GM12878 (cell line): ENCODE measurements at regions not wholly inside any gene's neighbourhood (a gene's known extent, or its start where the extent isn't known, plus 50 kb on each side); places are given as distances from the start of the nearest gene placed in this dataset.

Source experiments
- ATF2 ChIP-seq: IDR thresholded peaks from 2 replicates; pipeline ENCODE4 v1.6.1; 2012; ENCODE audit warnings: low read length, inconsistent platforms
- EP300 ChIP-seq, 2 experiments: fragments of 150-350 bp in 1 of 2; IDR thresholded peaks; 2 replicates each; pipeline ENCODE4 v1.6.1; 2011 to 2012; ENCODE audit warnings: low read depth in 2 of 2, low read length in 2 of 2, borderline replicate concordance in 1 of 2, improper control_type of control experiment in 1 of 2, inconsistent platforms in 1 of 2; ENCODE audit not compliant: control insufficient read depth in 1 of 2
- FOS ChIP-seq: IDR thresholded peaks from 3 replicates; pipeline ENCODE4 v1.6.1; 2011; ENCODE audit warnings: borderline replicate concordance; ENCODE audit not compliant: insufficient read length; ENCODE audit errors: extremely low read depth
- POLR2A ChIP-seq: IDR thresholded peaks from 2 replicates; pipeline ENCODE4 v1.6.1; 2011; ENCODE audit warnings: low read depth, mild to moderate bottlenecking, low read length
- POLR2AphosphoS5 ChIP-seq: IDR thresholded peaks from 2 replicates; pipeline ENCODE4 v1.6.1; 2011; ENCODE audit warnings: mild to moderate bottlenecking, low read length, inconsistent platforms
- RBBP5 ChIP-seq: fragments of 200-600 bp; sonication (generic); conservative IDR thresholded peaks from 2 replicates; pipeline ENCODE4 v1.6.1; 2016
- TF ChIP-seq, protein P1 (sequence below), 3 experiments: IDR thresholded peaks in 2 of 3; conservative IDR thresholded peaks in 1 of 3; 2 replicates each; pipeline ENCODE4 v1.5.1; 2011; ENCODE audit warnings: low read depth in 3 of 3, low read length in 3 of 3, mild to moderate bottlenecking in 3 of 3, control low read depth in 2 of 3, moderate library complexity in 2 of 3, inconsistent platforms in 1 of 3, mixed read lengths in 1 of 3; ENCODE audit not compliant: control insufficient read depth in 2 of 3, insufficient read depth in 1 of 3; ENCODE audit errors: extremely low read depth in 1 of 3

DNA sequence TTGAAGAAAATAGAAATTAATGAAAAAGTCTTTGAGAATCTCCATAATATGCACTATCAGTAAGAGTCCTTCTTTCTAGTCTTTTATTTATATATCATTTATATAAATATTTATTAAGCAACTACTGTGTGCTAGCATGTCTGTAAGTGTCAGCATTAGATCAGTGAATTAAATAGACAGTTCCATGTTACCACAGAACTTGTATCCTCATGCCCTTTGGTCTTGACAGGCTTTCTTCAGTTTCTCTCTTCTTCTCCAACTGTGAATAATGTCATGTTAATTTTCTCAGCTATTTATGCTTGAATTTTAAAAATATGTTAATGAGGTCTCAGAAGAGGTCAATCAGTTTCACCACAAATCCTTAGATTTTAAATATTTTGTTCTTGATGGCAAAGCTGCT, 389.6 kb upstream of the TRAM1L1 start:
- TF ChIP-seq FOS (no peak), RBBP5 (no peak), EP300 (IDR thresholded peaks at IDR 0.05; ENCODE audit: borderline replicate concordance in 1 of 2, control insufficient read depth in 1 of 2, low read depth in 2 of 2, low read length in 2 of 2) (no peak), POLR2A (no peak), POLR2AphosphoS5 (no peak), ATF2 (no peak)
- TF ChIP-seq, protein P1, sequence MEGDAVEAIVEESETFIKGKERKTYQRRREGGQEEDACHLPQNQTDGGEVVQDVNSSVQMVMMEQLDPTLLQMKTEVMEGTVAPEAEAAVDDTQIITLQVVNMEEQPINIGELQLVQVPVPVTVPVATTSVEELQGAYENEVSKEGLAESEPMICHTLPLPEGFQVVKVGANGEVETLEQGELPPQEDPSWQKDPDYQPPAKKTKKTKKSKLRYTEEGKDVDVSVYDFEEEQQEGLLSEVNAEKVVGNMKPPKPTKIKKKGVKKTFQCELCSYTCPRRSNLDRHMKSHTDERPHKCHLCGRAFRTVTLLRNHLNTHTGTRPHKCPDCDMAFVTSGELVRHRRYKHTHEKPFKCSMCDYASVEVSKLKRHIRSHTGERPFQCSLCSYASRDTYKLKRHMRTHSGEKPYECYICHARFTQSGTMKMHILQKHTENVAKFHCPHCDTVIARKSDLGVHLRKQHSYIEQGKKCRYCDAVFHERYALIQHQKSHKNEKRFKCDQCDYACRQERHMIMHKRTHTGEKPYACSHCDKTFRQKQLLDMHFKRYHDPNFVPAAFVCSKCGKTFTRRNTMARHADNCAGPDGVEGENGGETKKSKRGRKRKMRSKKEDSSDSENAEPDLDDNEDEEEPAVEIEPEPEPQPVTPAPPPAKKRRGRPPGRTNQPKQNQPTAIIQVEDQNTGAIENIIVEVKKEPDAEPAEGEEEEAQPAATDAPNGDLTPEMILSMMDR (IDR thresholded peaks at IDR 0.05 in 2 of 3, conservative IDR thresholded peaks at IDR 0.05 in 1 of 3; ENCODE audit: control insufficient read depth in 2 of 3, extremely low read depth in 1 of 3, insufficient read depth in 1 of 3, low read depth in 3 of 3, low read length in 3 of 3), result no peak
